ENCODE measurements at regions not wholly inside any gene's neighbourhood (a gene's known extent, or its start where the extent isn't known, plus 50 kb on each side); places are given as distances from the start of the nearest gene placed in this dataset.

- no peak for TF ChIP-seq CTCF (IDR thresholded peaks at IDR 0.05)
- TF ChIP-seq POLR2AphosphoS5 (IDR thresholded peaks at IDR 0.05): no peak
These were observed 134.4 kb upstream of the NUDT4 start for GRCh38 chr12:93243382-93243688.

Measured in esophagus muscularis mucosa (tissue), 3 donors.